ENCODE measurements at regions not wholly inside any gene's neighbourhood (a gene's known extent, or its start where the extent isn't known, plus 50 kb on each side); places are given as distances from the start of the nearest gene placed in this dataset.
A peak's percentile ranks its signal among the peaks of the same experiment; 100 is the strongest.

DNA sequence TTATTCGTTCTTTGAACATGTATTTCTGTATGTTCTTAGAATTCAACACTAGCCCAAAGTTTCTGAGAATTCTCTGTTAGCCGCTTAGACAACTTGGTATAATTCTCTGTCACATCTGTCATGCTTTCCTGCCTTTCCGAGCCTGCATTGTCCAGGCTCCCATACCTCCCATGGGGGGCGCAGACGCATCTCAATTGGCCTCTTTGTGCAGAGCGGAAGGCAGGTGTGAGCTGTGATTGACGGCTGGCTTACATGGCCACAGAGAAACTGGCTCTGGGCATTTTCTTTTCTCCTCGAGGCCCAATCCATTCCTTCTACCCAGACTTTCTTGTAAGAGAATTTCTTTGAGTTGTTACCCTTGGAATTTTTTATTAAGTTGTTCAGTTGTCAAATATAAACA, 132.7 kb upstream of the SESN3 start:
- H3K4me3 ChIP-seq (ENCODE audit: low read depth, low read length): no peak overlapping the region
- TF ChIP-seq, protein P1, sequence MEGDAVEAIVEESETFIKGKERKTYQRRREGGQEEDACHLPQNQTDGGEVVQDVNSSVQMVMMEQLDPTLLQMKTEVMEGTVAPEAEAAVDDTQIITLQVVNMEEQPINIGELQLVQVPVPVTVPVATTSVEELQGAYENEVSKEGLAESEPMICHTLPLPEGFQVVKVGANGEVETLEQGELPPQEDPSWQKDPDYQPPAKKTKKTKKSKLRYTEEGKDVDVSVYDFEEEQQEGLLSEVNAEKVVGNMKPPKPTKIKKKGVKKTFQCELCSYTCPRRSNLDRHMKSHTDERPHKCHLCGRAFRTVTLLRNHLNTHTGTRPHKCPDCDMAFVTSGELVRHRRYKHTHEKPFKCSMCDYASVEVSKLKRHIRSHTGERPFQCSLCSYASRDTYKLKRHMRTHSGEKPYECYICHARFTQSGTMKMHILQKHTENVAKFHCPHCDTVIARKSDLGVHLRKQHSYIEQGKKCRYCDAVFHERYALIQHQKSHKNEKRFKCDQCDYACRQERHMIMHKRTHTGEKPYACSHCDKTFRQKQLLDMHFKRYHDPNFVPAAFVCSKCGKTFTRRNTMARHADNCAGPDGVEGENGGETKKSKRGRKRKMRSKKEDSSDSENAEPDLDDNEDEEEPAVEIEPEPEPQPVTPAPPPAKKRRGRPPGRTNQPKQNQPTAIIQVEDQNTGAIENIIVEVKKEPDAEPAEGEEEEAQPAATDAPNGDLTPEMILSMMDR (IDR thresholded peaks at IDR 0.05; ENCODE audit: control insufficient read depth, extremely low read depth, insufficient read depth): 0 out of 2 replicates have a peak, but pooled peaks have one; percentile 13
- no peak for DNase-seq (ENCODE audit: low read depth)

DNA sequence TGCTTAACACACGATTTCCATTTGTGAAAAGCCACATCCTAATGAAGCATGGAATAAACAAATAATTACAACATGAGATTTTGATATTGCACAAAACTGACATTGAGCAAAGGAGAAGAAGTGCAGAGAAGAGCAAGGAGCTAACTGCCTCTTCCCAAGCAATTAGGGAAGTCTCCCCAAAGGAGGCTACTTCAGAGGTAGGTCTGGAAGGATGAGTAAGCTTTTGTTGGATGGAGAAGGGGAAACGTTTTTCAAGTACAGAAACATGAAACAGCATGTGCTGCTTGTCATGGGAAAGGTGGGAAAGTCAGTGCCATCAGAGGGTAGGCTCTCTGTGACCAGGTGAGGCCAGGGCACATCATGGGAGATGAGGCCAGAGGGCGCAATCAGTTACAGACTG, 132.2 kb upstream of the SESN3 start:
- TF ChIP-seq, protein P1 (IDR thresholded peaks at IDR 0.05; ENCODE audit: control insufficient read depth, extremely low read depth, insufficient read depth): no peak
- DNase-seq (ENCODE audit: low read depth): no peak
- H3K4me3 ChIP-seq (ENCODE audit: low read depth, low read length): no peak overlapping the region

DNA sequence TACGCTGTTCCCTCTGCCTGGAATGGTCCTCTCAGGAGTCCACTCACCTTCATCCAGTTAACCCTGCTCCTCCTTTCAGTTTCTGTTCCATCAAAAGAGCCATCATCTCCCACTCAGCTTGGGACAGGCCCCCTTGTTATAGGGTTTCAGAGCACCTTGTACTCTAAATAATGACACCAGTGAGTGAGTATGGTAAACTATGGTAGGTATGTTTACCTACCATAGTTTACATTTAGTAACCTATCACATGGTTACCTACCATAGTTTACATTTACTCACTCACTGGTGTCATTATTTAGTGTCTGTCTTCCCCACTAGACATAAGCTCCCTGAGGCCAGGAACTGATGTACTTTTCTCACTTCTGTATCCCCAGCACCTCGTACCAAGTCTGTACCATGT, 130.2 kb upstream of the SESN3 start:
- H3K4me3 ChIP-seq (ENCODE audit: low read depth, low read length): no peak overlapping the region
- DNase-seq (ENCODE audit: low read depth): no peak
- TF ChIP-seq, protein P1 (IDR thresholded peaks at IDR 0.05; ENCODE audit: control insufficient read depth, extremely low read depth, insufficient read depth): no peak

DNA sequence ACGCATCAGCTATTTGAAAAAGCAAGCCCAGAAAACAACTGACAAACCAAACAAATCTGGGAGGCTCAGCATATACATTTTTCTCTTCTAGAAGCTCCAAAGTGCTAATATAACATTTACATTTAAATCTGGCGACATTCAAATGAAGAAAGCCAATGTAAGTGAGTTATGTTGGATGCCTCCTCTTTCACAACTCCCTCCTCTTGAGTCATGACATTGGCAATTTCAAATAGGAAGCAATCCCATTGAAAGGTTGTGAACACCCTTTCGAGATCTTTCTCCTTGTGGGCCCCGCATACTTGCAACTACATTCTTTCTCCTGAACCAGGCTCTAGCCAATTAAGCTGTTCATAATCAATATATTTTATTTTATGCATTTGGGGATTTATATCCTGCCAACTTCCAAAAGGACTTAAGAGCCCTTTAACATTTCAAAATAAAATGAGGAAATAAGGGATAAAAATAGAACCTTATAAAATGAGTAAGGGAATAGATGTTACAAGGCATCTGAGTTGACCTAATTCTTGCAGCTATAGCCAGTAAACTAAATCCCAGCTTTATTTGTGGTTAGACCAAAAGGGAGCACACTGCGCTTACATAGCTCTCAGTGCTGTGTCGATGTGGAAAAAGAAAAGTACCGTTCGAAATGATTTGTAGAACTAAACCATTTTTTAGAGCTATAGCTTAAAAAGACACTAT, 129.5 kb upstream of the SESN3 start:
- TF ChIP-seq, protein P1 (IDR thresholded peaks at IDR 0.05; ENCODE audit: control insufficient read depth, extremely low read depth, insufficient read depth): no peak
- no peak for DNase-seq (ENCODE audit: low read depth)

DNA sequence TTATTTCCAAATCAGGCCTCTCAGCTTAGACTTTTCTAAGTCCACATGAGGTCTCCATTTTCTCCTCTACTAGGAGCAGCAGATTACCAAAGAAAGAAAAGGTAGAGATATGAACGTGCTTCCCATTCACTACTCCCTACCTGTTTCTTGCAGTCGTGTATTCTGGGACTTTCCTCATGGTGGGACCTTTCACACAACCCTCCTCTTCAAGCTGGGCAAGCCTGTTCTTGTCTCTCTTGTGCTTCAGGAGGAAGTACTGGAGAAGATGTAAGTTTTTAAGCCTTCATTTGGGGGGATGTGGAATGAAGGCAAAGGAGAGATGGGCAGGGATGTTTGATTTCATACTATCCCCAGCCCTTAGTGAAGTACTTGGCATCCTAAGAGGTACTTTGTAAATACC, 128.8 kb upstream of the SESN3 start:
- H3K4me3 ChIP-seq (ENCODE audit: low read depth, low read length): no peak overlapping the region
- DNase-seq (ENCODE audit: low read depth): no peak
- TF ChIP-seq, protein P1 (IDR thresholded peaks at IDR 0.05; ENCODE audit: control insufficient read depth, extremely low read depth, insufficient read depth): no peak

More for the DNA sequence above, 129.5 kb upstream of the SESN3 start:
- no peak overlapping the region for H3K4me3 ChIP-seq (ENCODE audit: low read depth, low read length)

DNA sequence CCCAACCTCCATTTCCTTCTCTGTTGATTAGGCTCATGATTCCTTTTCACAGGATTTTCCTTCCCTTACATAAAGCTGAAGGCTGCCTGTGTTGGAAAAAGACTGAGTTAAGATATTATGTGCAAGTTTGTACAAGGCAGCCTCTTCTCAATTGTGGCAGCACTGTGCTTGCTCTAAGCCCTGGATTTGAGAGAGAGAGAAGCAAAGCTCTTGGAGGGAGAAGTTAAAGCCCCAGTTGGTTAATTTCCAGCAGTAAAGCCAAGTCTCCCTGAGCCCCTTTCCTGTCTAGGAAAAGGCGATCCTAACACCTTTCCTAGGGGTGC, 128.3 kb upstream of the SESN3 start:
- H3K4me3 ChIP-seq (ENCODE audit: low read depth, low read length): no peak overlapping the region
- TF ChIP-seq, protein P1 (IDR thresholded peaks at IDR 0.05; ENCODE audit: control insufficient read depth, extremely low read depth, insufficient read depth): no peak
- DNase-seq (ENCODE audit: low read depth): no peak

Data from LNCaP clone FGC (cell line).